OCI-LY1 (cell line): ENCODE measurements at regions not wholly inside any gene's neighbourhood (a gene's known extent, or its start where the extent isn't known, plus 50 kb on each side); places are given as distances from the start of the nearest gene placed in this dataset.

Source experiments
- H2AFZ ChIP-seq: fragments of 200-600 bp; sonication (generic), shearing (Covaris generic); 2 replicates; pipeline ENCODE4 v1.6.0; 2014; ENCODE audit warnings: antibody characterized with exemption, mild to moderate bottlenecking, low read length
- H3F3A ChIP-seq: fragments of 200-600 bp; sonication (generic), shearing (Covaris generic); 2 replicates; pipeline ENCODE4 v1.6.0; 2014; ENCODE audit warnings: mild to moderate bottlenecking, antibody characterized with exemption, low read length, moderate library complexity; ENCODE audit not compliant: insufficient read depth
- H3K27ac ChIP-seq: fragments of 200-600 bp; sonication (generic); 2 replicates; pipeline ENCODE4 v1.5.1; 2014; ENCODE audit warnings: low read length, mixed run types, mild to moderate bottlenecking, low read depth; ENCODE audit not compliant: poor library complexity, severe bottlenecking
- H3K27me3 ChIP-seq: fragments of 200-600 bp; sonication (generic); 2 replicates; pipeline ENCODE4 v1.6.0; 2014; ENCODE audit warnings: antibody characterized with exemption, mild to moderate bottlenecking, low read length, moderate library complexity; ENCODE audit not compliant: insufficient read depth
- H3K36me3 ChIP-seq: fragments of 200-600 bp; sonication (generic); 2 replicates; pipeline ENCODE4 v1.6.1; 2014; ENCODE audit warnings: mild to moderate bottlenecking, antibody characterized with exemption, low read length, moderate library complexity, mixed read lengths; ENCODE audit not compliant: insufficient read depth
- H3K4me1 ChIP-seq: fragments of 200-600 bp; sonication (generic); 2 replicates; pipeline ENCODE4 v1.5.1; 2014; ENCODE audit warnings: mild to moderate bottlenecking, low read length, moderate library complexity; ENCODE audit not compliant: insufficient read depth, severe bottlenecking
- H3K4me2 ChIP-seq: fragments of 200-600 bp; sonication (generic), shearing (Covaris generic); 2 replicates; pipeline ENCODE4 v1.6.1; 2014; ENCODE audit warnings: low read length
- H3K4me3 ChIP-seq: fragments of 200-600 bp; sonication (generic); 2 replicates; pipeline ENCODE4 v1.5.1; 2014; ENCODE audit warnings: low read length, low read depth, mild to moderate bottlenecking, mixed read lengths; ENCODE audit not compliant: poor library complexity, severe bottlenecking
- H3K79me2 ChIP-seq: fragments of 200-600 bp; shearing (Covaris generic); 2 replicates; pipeline ENCODE4 v1.6.1; 2016; ENCODE audit warnings: mixed run types, low read length, mixed read lengths; ENCODE audit not compliant: insufficient read depth
- H3K9ac ChIP-seq: fragments of 200-600 bp; sonication (generic), shearing (Covaris generic); 2 replicates; pipeline ENCODE4 v1.6.1; 2014; ENCODE audit warnings: mild to moderate bottlenecking, low read length, mixed read lengths
- H3K9me2 ChIP-seq: fragments of 200-600 bp; sonication (generic), shearing (Covaris generic); 2 replicates; pipeline ENCODE4 v1.6.1; 2014; ENCODE audit warnings: low read depth, mild to moderate bottlenecking, low read length, mixed read lengths
- H3K9me3 ChIP-seq: fragments of 200-600 bp; shearing (Covaris generic); 2 replicates; pipeline ENCODE4 v1.6.1; 2014; ENCODE audit warnings: low read length, mixed read lengths
- H4K20me1 ChIP-seq: fragments of 200-600 bp; sonication (generic), shearing (Covaris generic); 2 replicates; pipeline ENCODE4 v1.6.0; 2016; ENCODE audit warnings: mild to moderate bottlenecking, low read length; ENCODE audit not compliant: insufficient read depth
- CTCF ChIP-seq: fragments of 200-600 bp; sonication (generic), shearing (Covaris generic); IDR thresholded peaks from 2 replicates; pipeline ENCODE4 v1.5.1; 2017; ENCODE audit warnings: mild to moderate bottlenecking, antibody characterized with exemption, low read length, moderate library complexity, mixed read lengths
- EZH2 ChIP-seq: fragments of 200-600 bp; sonication (generic), shearing (Covaris generic); IDR thresholded peaks from 2 replicates; pipeline ENCODE4 v1.8.0; 2017; ENCODE audit warnings: borderline replicate concordance, mixed run types, mild to moderate bottlenecking, antibody characterized with exemption, low read length, moderate library complexity, mixed read lengths

- TF ChIP-seq CTCF (no peak), EZH2 (no peak)
- Histone ChIP-seq H3K36me3 (no peaks in the 10 kb centered on the region), H3K9me3 (no peaks in the 10 kb centered on the region), H3K27me3 (no peaks in the 10 kb centered on the region), H3K4me2 (no peak overlapping the region), H3K9ac (no peak overlapping the region), H3K9me2 (no peaks in the 10 kb centered on the region), H3K4me1 (no peaks in the 10 kb centered on the region), H3K79me2 (no peaks in the 10 kb centered on the region), H3K4me3 (no peak overlapping the region), H2AFZ (no peak overlapping the region), H3F3A (no peaks in the 10 kb centered on the region), H3K27ac (no peak overlapping the region), H4K20me1 (no peaks in the 10 kb centered on the region)
Observed at GRCh38 chr13:61486496-61486895, 70.8 kb upstream of the PCDH20 start.

- no peaks in the 10 kb centered on the region for H3K36me3 ChIP-seq
- no peaks in the 10 kb centered on the region for H3K27me3 ChIP-seq
- no peak overlapping the region for H3K9ac ChIP-seq
- no peaks in the 10 kb centered on the region for H3K79me2 ChIP-seq
- no peak overlapping the region for H2AFZ ChIP-seq
- H4K20me1 ChIP-seq = no peaks in the 10 kb centered on the region
- H3F3A ChIP-seq = no peaks in the 10 kb centered on the region
- H3K27ac ChIP-seq = no peak overlapping the region
- H3K4me1 ChIP-seq = no peaks in the 10 kb centered on the region
- no peak overlapping the region for H3K4me2 ChIP-seq
- H3K9me3 ChIP-seq = no peaks in the 10 kb centered on the region
- H3K4me3 ChIP-seq = no peak overlapping the region
- no peaks in the 10 kb centered on the region for H3K9me2 ChIP-seq
- TF ChIP-seq CTCF (no peak), EZH2 (no peak)
Observed at GRCh38 chr13:61485128-61485765, 69.6 kb upstream of the PCDH20 start.

GRCh38 chr13:61477619-61478018 is 62.0 kb upstream of the PCDH20 start:
- Histone ChIP-seq H3K4me2 (no peak overlapping the region), H3K9me2 (no peaks in the 10 kb centered on the region), H3K27me3 (no peaks in the 10 kb centered on the region), H3K4me3 (no peak overlapping the region), H2AFZ (no peak overlapping the region), H3K9me3 (no peaks in the 10 kb centered on the region), H3K4me1 (no peaks in the 10 kb centered on the region), H3K79me2 (no peaks in the 10 kb centered on the region), H3K36me3 (no peaks in the 10 kb centered on the region), H3K9ac (no peak overlapping the region), H3K27ac (no peak overlapping the region), H3F3A (no peaks in the 10 kb centered on the region), H4K20me1 (no peaks in the 10 kb centered on the region)
- TF ChIP-seq CTCF (no peak), EZH2 (no peak)
